Endothelial cell of umbilical vein (primary cell): ENCODE measurements at regions not wholly inside any gene's neighbourhood (a gene's known extent, or its start where the extent isn't known, plus 50 kb on each side); places are given as distances from the start of the nearest gene placed in this dataset.

Experiments
- BruUV-seq: library from RNA; stranded (reverse); fragments of 400-500 nt; replicated peaks from 2 replicates; lab custom pipeline; 2021; lab: Mats Ljungman, UMichigan
- CTCF ChIA-PET: fragments of 300-600, 350-600 bp; sonication (Branson Sonifier 250); formaldehyde crosslinking; loops from one replicate; lab custom pipeline; 2021; ENCODE audit warnings: antibody characterized with exemption, inconsistent platforms; lab: Charles Lee
- POLR2A ChIA-PET: fragments of 300-600, 350-600 bp; sonication (Branson Sonifier 250); formaldehyde crosslinking; loops from one replicate; lab custom pipeline; 2021; ENCODE audit warnings: antibody characterized with exemption, inconsistent platforms; lab: Charles Lee
- DNase-seq: peaks from one replicate; pipeline ENCODE4 v3.0.0-alpha.2; 2011; ENCODE audit warnings: low read depth, low spot score
- FAIRE-seq: peaks from 2 replicates; lab custom pipeline; 2011; peaks lifted over from hg19 to GRCh38; lab: Jason Lieb, UNC
- H2AFZ ChIP-seq: 2 replicates; pipeline ENCODE4 v1.6.0; 2012; ENCODE audit warnings: low read depth, low read length, control low read depth, inconsistent platforms
- H3K27ac ChIP-seq: 2 replicates; pipeline ENCODE4 v1.5.1; 2011; ENCODE audit warnings: low read depth, mild to moderate bottlenecking, control low read depth, low read length, moderate library complexity; ENCODE audit not compliant: insufficient read depth
- H3K27me3 ChIP-seq, 2 experiments: 2 replicates each; pipeline versions ENCODE4 v1.6.0 to v1.6.1; 2011; ENCODE audit warnings: low read length in 2 of 2, mixed read lengths in 1 of 2; ENCODE audit not compliant: control insufficient read depth in 2 of 2, insufficient read depth in 2 of 2
- H3K36me3 ChIP-seq, 2 experiments: 2 replicates in 1 of 2; 3 replicates in 1 of 2; pipeline ENCODE4 v1.5.1; 2011; ENCODE audit warnings: low read length in 2 of 2, mild to moderate bottlenecking in 1 of 2, moderate library complexity in 1 of 2; ENCODE audit not compliant: control insufficient read depth in 2 of 2, insufficient read depth in 2 of 2; ENCODE audit errors: extremely low read depth in 1 of 2
- H3K4me1 ChIP-seq: 3 replicates; pipeline ENCODE4 v1.5.1; 2011; ENCODE audit warnings: mild to moderate bottlenecking, low read length; ENCODE audit not compliant: control insufficient read depth, insufficient read depth; ENCODE audit errors: extremely low read depth
- H3K4me2 ChIP-seq: 2 replicates; pipeline ENCODE4 v1.6.1; 2011; ENCODE audit warnings: low read length, control low read depth, mixed read lengths; ENCODE audit not compliant: insufficient read depth
- H3K4me3 ChIP-seq, 3 experiments: fragments of 200-600 bp in 1 of 3; sonication (generic), shearing (Covaris generic) in 1 of 3; replicated peaks in 1 of 3; 2 replicates each; pipeline ENCODE4 v1.5.1; 2011 to 2016; ENCODE audit warnings: control low read depth in 3 of 3, low read length in 3 of 3, mild to moderate bottlenecking in 2 of 3, inconsistent platforms in 1 of 3, low read depth in 1 of 3, moderate library complexity in 1 of 3; ENCODE audit not compliant: insufficient read depth in 1 of 3
- H3K79me2 ChIP-seq: 2 replicates; pipeline ENCODE4 v1.6.0; 2012; ENCODE audit warnings: low read length, inconsistent platforms; ENCODE audit not compliant: control insufficient read depth, insufficient read depth
- H3K9ac ChIP-seq: replicated peaks from 2 replicates; pipeline ENCODE3; 2011; ENCODE audit warnings: low read length, control low read depth; ENCODE audit not compliant: insufficient read depth; ENCODE audit errors: extremely low read depth
- H3K9me1 ChIP-seq: replicated peaks from 3 replicates; pipeline ENCODE4 v1.6.0; 2011; ENCODE audit warnings: mild to moderate bottlenecking, low read length; ENCODE audit not compliant: control insufficient read depth, insufficient read depth; ENCODE audit errors: extremely low read depth
- H3K9me3 ChIP-seq: replicated peaks from 2 replicates; pipeline ENCODE4 v1.5.1; 2012; ENCODE audit warnings: low read length, inconsistent platforms; ENCODE audit not compliant: control insufficient read depth, insufficient read depth
- H4K20me1 ChIP-seq: replicated peaks from 2 replicates; pipeline ENCODE3; 2011; ENCODE audit warnings: mild to moderate bottlenecking, low read length; ENCODE audit not compliant: control insufficient read depth, insufficient read depth; ENCODE audit errors: extremely low read depth
- CTCF ChIP-seq, 2 donors: IDR thresholded peaks; 1 replicate in 1 of 2; 2 replicates in 1 of 2; pipeline ENCODE4 v1.5.1; 2011; ENCODE audit warnings: low read length in 2 of 2, mild to moderate bottlenecking in 2 of 2, moderate library complexity in 2 of 2, control low read depth in 1 of 2, inconsistent platforms in 1 of 2, low read depth in 1 of 2; ENCODE audit not compliant: insufficient read depth in 1 of 2; ENCODE audit errors: extremely low read depth in 1 of 2
- EZH2 ChIP-seq: IDR thresholded peaks from 2 replicates; pipeline ENCODE4 v1.6.1; 2012; ENCODE audit warnings: borderline replicate concordance, low read depth, mild to moderate bottlenecking, moderate library complexity, low read length, inconsistent platforms; ENCODE audit not compliant: severe bottlenecking
- FOS ChIP-seq: IDR thresholded peaks from 2 replicates; pipeline ENCODE4 v1.6.1; 2011; ENCODE audit warnings: mild to moderate bottlenecking, low read length, moderate library complexity, borderline replicate concordance; ENCODE audit not compliant: insufficient read depth
- GATA2 ChIP-seq: IDR thresholded peaks from 2 replicates; pipeline ENCODE4 v1.7.0; 2011; ENCODE audit warnings: low read depth, mild to moderate bottlenecking, moderate library complexity, mixed read lengths, low read length; ENCODE audit not compliant: insufficient read length, insufficient read depth
- JUN ChIP-seq: IDR thresholded peaks from 2 replicates; pipeline ENCODE4 v1.6.1; 2011; ENCODE audit warnings: borderline replicate concordance, low read depth; ENCODE audit not compliant: insufficient read length, insufficient read depth
- MAX ChIP-seq: IDR thresholded peaks from 2 replicates; pipeline ENCODE4 v1.6.1; 2011; ENCODE audit not compliant: insufficient read depth, insufficient read length
- MYC ChIP-seq: IDR thresholded peaks from one replicate; pipeline ENCODE4 v1.6.1; 2011; ENCODE audit warnings: mild to moderate bottlenecking, low read depth, low read length
- POLR2A ChIP-seq: IDR thresholded peaks from 2 replicates; pipeline ENCODE4 v1.6.1; 2012; ENCODE audit warnings: low read depth, mild to moderate bottlenecking, control low read depth, low read length
- POLR2AphosphoS5 ChIP-seq: IDR thresholded peaks from 2 replicates; pipeline ENCODE4 v1.6.1; 2012; ENCODE audit warnings: low read depth, mild to moderate bottlenecking, control low read depth, low read length, moderate library complexity; ENCODE audit not compliant: insufficient read depth
- dilution Hi-C: fragments of 300-500 bp; cut with MboI; formaldehyde crosslinking; loops from one replicate; pipeline ENCODE4 v1.15.0; 2019; ENCODE audit warnings: low sequenced_read_pairs; ENCODE audit not compliant: extremely low pct_ligation_motif_present
- intact Hi-C: fragments of 100-400 bp; cut with micrococcal nuclease; formaldehyde crosslinking; loops from one replicate; pipeline ENCODE4 v1.10.0; 2022

- Histone ChIP-seq H3K9ac (no peak overlapping the region), H3K27ac (no peak overlapping the region), H3K4me1 (no peaks in the 10 kb centered on the region), H4K20me1 (no peaks in the 10 kb centered on the region), H3K36me3 (no peaks in the 10 kb centered on the region), H2AFZ (no peak overlapping the region), H3K27me3 (peaks cover 5 to 7% of the 10 kb centered on the region in 2 experiments), H3K4me3 (no peak overlapping the region), H3K4me2 (no peak overlapping the region), H3K79me2 (no peaks in the 10 kb centered on the region), H3K9me3 (no peaks in the 10 kb centered on the region), H3K9me1 (no peaks in the 10 kb centered on the region)
- TF ChIP-seq MAX = no peak
- TF ChIP-seq POLR2A = no peak
- TF ChIP-seq EZH2 = no peak
- no peak for TF ChIP-seq POLR2AphosphoS5
- no peak for TF ChIP-seq FOS
- no peak for TF ChIP-seq CTCF (IDR thresholded peaks at IDR 0.05; ENCODE audit: extremely low read depth in 1 of 2, insufficient read depth in 1 of 2, low read depth in 1 of 2, low read length in 2 of 2)
- TF ChIP-seq MYC = no peak
- TF ChIP-seq GATA2 = no peak
- no peak for TF ChIP-seq JUN
- dilution Hi-C loops (no loop called here), intact Hi-C loops (no loop called here)
- no peak for DNase-seq
- no TSS peak for BruUV-seq
- no peak for FAIRE-seq
- ChIA-PET CTCF (no interaction called here), POLR2A (no interaction called here)
Observed at GRCh38 chr2:105570326-105570725, 171.5 kb upstream of the FHL2 start.
